T-helper 2 cell treated with Interferon-gamma antibody and Interleukin-4, amounts not matched to agents 5 μg/mL and 100 μg/mL, for 36 hours (primary cell): ENCODE measurements at regions not wholly inside any gene's neighbourhood (a gene's known extent, or its start where the extent isn't known, plus 50 kb on each side); places are given as distances from the start of the nearest gene placed in this dataset.

Experiments used
- DNase-seq: peaks from one replicate; pipeline ENCODE4 v3.0.0; 2021; ENCODE audit warnings: low spot score
- H3K27ac Mint-ChIP-seq: one replicate; pipeline ENCODE4 v1.8.0; 2021; ENCODE audit warnings: mild to moderate bottlenecking, mixed read lengths
- H3K27me3 Mint-ChIP-seq: one replicate; pipeline ENCODE4 v1.8.0; 2021; ENCODE audit warnings: low read depth, mixed read lengths
- H3K36me3 Mint-ChIP-seq: one replicate; pipeline ENCODE4 v1.8.0; 2021; ENCODE audit warnings: low read depth, mixed read lengths
- H3K4me1 Mint-ChIP-seq: one replicate; pipeline ENCODE4 v1.8.0; 2021; ENCODE audit warnings: low read depth, mixed read lengths
- H3K4me3 Mint-ChIP-seq: one replicate; pipeline ENCODE4 v1.8.0; 2022; ENCODE audit warnings: mild to moderate bottlenecking, moderate library complexity, mixed read lengths
- H3K9me3 Mint-ChIP-seq: one replicate; pipeline ENCODE4 v1.8.0; 2021; ENCODE audit warnings: mixed read lengths

DNA sequence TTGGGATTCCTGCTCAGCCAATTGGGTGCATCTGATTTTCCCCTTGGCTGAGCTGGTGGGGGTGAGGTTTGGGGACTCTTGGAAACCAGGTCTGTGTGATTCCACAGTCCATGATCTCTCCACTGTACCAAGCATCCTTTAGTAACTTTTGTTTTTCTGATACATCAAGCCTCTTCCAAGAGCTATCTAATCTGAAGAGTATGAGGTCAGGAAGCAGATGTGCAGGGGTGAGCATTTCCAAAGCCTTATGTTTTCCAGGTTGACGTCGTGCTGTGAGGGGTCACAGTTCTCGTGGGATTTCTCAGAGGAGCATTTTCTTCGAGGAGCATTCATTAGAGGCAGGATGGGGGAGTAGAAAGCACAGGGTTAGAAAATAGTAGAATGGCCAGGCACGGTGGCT is 95.3 kb downstream of the KLF4 start:
- no peaks in the 10 kb centered on the region for H3K4me1 Mint-ChIP-seq
- no peak for DNase-seq
- no peaks in the 10 kb centered on the region for H3K9me3 Mint-ChIP-seq
- peaks cover 2% of the 10 kb centered on the region for H3K27me3 Mint-ChIP-seq
- no peaks in the 10 kb centered on the region for H3K36me3 Mint-ChIP-seq
- H3K27ac Mint-ChIP-seq: no peak overlapping the region
- no peak overlapping the region for H3K4me3 Mint-ChIP-seq

DNA sequence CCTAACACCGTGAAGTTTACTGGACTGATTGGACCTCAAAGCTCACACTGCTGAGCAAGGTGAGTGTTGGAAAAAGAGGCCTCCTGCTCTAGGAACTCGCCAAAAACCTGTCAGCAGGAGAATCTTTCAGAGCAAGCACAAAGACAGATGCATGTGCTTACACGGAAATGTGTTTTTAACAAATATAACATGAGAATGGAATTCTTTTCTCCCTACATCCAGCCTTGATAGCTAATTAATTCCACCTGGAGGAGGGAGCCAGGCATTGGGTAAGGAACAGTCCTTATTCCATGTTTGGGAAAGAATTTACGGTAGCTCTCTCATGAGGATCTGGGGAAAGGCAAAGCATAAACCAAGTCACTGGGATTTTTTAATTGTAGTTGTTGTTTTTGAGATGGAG is 98.8 kb downstream of the KLF4 start:
- H3K27me3 Mint-ChIP-seq: peaks cover 2% of the 10 kb centered on the region
- H3K27ac Mint-ChIP-seq: no peak overlapping the region
- no peaks in the 10 kb centered on the region for H3K9me3 Mint-ChIP-seq
- no peaks in the 10 kb centered on the region for H3K4me1 Mint-ChIP-seq
- no peak overlapping the region for H3K4me3 Mint-ChIP-seq
- DNase-seq: no peak
- no peaks in the 10 kb centered on the region for H3K36me3 Mint-ChIP-seq

DNA sequence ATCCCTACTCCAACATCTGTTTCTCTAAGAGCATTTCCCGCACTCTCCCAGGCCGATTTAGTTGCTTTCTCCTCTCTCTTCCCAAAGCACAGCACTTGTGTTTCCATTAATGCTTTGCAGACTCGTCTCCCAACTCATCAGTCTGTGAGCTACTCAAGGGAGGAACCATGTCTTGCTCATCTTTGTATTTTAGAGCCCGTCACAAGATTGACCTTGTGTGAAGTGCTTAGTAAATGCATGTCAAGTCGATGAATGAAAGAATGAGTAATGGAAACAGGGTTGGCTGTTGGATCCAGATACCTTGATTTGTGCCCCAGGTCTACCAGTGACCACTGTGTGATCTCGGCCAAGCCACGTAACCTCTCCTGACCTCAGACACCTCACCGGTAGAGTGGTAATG is 99.3 kb downstream of the KLF4 start:
- H3K9me3 Mint-ChIP-seq: no peaks in the 10 kb centered on the region
- no peak for DNase-seq
- no peak overlapping the region for H3K27ac Mint-ChIP-seq
- H3K27me3 Mint-ChIP-seq: peaks cover 2% of the 10 kb centered on the region
- no peak overlapping the region for H3K4me3 Mint-ChIP-seq
- H3K4me1 Mint-ChIP-seq: no peaks in the 10 kb centered on the region
- no peaks in the 10 kb centered on the region for H3K36me3 Mint-ChIP-seq

DNA sequence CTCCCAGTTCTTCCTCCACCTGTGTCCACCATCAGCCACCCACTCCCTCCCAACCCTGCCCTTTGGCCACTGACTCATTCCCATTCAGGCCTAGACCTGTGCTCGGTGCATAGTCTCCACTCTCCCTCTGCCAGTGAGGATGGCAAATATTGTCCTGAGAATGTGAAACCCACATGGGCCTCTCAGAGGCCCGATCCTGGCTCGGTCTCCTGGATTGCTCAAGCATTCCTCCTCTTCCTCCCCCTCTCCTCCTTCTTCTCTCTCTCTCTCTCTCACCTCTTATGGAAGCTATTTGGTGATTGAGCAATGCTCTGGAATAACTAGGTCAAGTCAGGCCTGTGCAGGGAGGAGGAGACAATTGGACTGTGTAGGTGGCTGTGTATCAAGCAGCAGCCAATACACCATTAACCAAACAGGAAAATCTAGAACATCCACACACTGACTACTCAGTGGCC is 99.9 kb downstream of the KLF4 start:
- Mint-ChIP-seq H3K36me3 (no peaks in the 10 kb centered on the region), H3K9me3 (no peaks in the 10 kb centered on the region), H3K4me1 (no peaks in the 10 kb centered on the region), H3K27ac (no peak overlapping the region), H3K27me3 (peaks cover 2% of the 10 kb centered on the region), H3K4me3 (no peak overlapping the region)
- no peak for DNase-seq

DNA sequence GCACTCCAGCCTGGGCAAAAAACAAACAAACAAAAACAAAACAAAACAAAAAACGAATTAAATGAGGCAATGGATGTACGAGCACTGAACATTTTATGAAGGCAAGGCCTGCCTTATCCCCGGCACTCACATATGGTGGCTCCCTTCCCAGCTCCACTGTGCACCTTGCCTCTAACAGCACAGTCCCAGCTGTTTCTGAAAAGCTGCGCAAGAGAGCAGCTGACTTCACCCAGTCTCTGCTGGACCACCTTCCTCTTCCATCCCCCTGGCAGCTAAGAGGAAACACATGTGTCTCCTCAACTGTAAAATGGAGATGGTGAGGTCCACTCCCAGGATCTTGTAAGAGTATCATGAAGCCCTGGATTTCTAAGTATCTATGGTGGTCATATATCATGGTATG is 100.7 kb downstream of the KLF4 start:
- no peaks in the 10 kb centered on the region for H3K36me3 Mint-ChIP-seq
- H3K4me3 Mint-ChIP-seq: no peak overlapping the region
- no peak overlapping the region for H3K27ac Mint-ChIP-seq

DNA sequence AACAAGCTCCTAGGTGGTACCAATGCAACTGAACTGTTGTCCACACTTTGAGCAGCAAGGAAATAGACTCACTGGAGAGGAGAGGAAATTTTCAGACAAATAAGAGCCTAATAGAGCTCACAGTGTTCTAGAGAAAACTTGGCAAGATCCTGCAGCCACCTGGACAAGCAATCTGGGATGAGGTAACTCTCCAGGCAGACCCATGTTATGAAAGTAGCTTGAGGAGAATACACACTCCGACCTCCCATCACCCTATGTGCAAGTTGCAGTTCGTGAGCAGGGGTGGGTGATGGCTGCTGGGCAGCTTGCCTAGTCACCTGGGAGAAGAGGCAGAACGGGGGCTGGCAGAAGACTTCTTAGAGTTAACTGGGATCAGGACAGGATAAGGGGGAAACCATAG is 102.2 kb downstream of the KLF4 start:
- no peak for DNase-seq
- no peak overlapping the region for H3K27ac Mint-ChIP-seq
- H3K4me1 Mint-ChIP-seq: no peaks in the 10 kb centered on the region
- no peak overlapping the region for H3K4me3 Mint-ChIP-seq
- H3K36me3 Mint-ChIP-seq: no peaks in the 10 kb centered on the region
- peaks cover 2% of the 10 kb centered on the region for H3K27me3 Mint-ChIP-seq
- no peaks in the 10 kb centered on the region for H3K9me3 Mint-ChIP-seq

More for the DNA sequence above, 100.7 kb downstream of the KLF4 start:
- Mint-ChIP-seq H3K9me3 (no peaks in the 10 kb centered on the region), H3K4me1 (no peaks in the 10 kb centered on the region), H3K27me3 (peaks cover 2% of the 10 kb centered on the region)
- DNase-seq: no peak

DNA sequence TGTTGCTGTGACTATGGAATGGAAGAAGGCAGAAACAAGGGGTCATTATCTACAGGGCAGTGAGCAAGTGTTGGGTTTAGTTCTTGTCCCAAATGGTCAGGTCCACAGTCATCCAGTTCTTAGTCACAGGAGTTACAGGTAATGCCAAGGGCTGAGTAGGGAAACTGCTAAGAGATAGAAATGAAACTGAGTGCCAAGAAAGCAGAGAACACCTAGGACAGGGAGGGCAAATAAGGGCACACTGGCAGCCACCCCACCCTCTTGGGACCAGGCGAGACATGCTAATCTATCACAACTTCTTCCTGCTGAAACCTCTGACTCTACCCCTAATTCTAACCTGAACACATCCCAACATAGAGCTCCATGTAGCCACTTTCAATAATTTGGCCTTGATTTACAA is 103.2 kb downstream of the KLF4 start:
- no peak for DNase-seq
- Mint-ChIP-seq H3K27me3 (peaks cover 2% of the 10 kb centered on the region), H3K36me3 (no peaks in the 10 kb centered on the region), H3K27ac (no peak overlapping the region), H3K4me3 (no peak overlapping the region), H3K4me1 (no peaks in the 10 kb centered on the region), H3K9me3 (no peaks in the 10 kb centered on the region)
